OCI-LY1 (cell line): ENCODE measurements at regions not wholly inside any gene's neighbourhood (a gene's known extent, or its start where the extent isn't known, plus 50 kb on each side); places are given as distances from the start of the nearest gene placed in this dataset.

Source experiments
- CTCF ChIP-seq: fragments of 200-600 bp; sonication (generic), shearing (Covaris generic); IDR thresholded peaks from 2 replicates; pipeline ENCODE4 v1.5.1; 2017; ENCODE audit warnings: mild to moderate bottlenecking, antibody characterized with exemption, low read length, moderate library complexity, mixed read lengths
- EZH2 ChIP-seq: fragments of 200-600 bp; sonication (generic), shearing (Covaris generic); IDR thresholded peaks from 2 replicates; pipeline ENCODE4 v1.8.0; 2017; ENCODE audit warnings: borderline replicate concordance, mixed run types, mild to moderate bottlenecking, antibody characterized with exemption, low read length, moderate library complexity, mixed read lengths

- TF ChIP-seq CTCF (no peak), EZH2 (no peak)
Measured at GRCh38 chr6:58113960-58114359, 796.5 kb downstream of the PRIM2 start.
